UCSD-AML1 (cell line): ENCODE measurements at regions not wholly inside any gene's neighbourhood (a gene's known extent, or its start where the extent isn't known, plus 50 kb on each side); places are given as distances from the start of the nearest gene placed in this dataset.
"Not testable (repeated sequence)": the region's sequence is repeated elsewhere in the genome, so short reads cannot be mapped to it uniquely, and the experiment has no call there.

Experiments used
- DNase-seq: peaks from one replicate; lab custom pipeline; 2025; ENCODE audit not compliant: unreplicated experiment; lab: John Stamatoyannopoulos, UW

- DNase-seq: no peak
Observed at GRCh38 chr3:68676136-68676535, 256.2 kb downstream of the TAFA4 start.

- DNase-seq: no peak
Observed at GRCh38 chr3:68667346-68667745, 265.0 kb downstream of the TAFA4 start.

DNA sequence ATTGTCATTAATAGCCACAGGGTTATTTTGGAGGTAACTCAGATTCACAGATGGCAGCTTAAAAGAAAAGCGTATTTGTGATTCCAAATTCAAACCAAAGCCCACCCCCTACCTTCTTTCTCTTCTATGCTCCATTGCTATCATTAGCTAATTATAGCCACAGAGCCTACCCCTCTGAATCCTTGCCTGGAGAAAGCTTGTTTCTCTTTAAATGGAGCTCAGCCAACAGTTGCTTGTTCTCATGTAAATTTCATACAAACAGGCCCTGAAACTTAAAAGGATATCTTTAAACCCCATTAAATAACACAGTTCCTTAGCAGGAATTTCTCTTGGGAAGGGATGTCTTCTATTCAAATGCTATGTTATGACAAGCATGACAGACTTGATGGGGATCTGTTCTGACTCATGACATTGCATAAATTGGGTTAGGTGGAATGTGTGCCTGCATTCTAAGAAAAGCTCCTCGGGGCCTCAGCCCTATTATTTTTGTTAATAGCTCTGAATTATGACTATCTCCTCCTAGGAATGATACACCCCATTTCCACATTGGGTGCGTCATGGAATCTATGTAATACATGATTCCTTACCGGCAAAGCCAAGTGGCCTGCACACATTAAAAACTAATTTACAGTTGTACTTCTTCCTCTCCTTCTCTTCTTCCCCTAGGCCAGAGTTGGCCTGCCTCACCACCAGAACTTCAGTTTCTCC lies 265.8 kb downstream of the TAFA4 start:
- no peak for DNase-seq

DNA sequence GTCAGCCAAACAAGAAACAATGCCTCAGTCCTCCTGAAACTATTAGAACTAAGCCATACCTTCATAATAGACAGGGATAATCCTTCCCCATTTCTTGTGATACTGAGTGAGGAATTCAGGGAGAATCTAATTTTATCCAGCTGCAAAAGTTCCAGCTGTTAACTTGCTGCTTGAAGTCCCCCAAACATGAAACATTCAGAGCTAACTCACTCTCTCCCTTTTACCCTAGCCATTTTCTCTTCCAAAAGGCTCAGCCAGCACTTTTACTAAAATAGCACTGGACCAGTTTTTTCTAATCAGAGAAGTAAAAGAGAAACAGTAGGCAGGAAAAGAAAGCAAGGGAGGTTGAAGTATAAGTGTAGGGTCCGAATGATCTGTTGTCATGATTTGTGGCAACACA lies 268.1 kb downstream of the TAFA4 start:
- no peak for DNase-seq

DNA sequence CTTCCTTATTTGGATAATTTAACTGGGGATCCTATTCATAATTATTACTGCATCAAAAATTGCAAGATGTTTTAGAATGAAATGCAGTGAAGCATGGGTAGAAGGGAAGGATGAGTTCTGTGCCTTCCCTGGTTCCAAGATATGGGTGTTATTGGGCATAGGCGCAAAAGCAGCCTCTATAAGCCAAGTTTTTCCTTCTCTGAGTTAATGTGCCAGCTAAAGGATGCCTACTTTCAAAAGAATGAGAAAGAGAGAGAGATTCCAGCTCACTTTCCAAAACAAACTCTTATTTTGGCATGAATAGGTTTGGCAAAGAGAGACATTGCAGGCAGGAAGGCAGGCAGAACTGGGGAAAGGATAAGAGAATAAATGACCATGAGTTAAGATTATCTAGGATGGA lies 270.2 kb downstream of the TAFA4 start:
- no peak for DNase-seq

GRCh38 chr3:68650657-68651056 lies 281.7 kb downstream of the TAFA4 start:
- DNase-seq: not testable (repeated sequence)

DNA sequence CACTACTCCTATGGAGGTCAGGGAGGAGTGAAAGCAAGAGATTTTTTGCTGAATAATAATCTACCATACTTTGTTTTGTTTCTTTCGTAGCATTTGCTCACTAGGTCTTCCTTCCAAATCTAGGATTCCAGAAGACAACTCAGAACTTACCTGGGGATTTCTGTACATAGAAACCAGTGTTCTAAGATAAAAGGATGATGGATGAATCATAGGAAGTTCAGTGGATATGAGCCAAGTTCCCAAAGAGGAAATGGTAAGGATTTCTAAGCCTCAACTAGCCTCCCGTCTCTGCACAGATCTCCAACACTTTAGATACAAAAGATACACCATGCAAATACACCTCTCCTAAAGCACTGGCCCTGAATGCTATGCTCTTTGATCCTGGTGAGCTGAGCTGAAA lies 283.9 kb downstream of the TAFA4 start:
- DNase-seq: no peak

GRCh38 chr3:68631850-68632545 lies 300.3 kb downstream of the TAFA4 start:
- no peak for DNase-seq

- no peak for DNase-seq
Observed at GRCh38 chr3:68620211-68620610, 312.1 kb downstream of the TAFA4 start.

GRCh38 chr3:68614087-68614486 lies 318.3 kb downstream of the TAFA4 start:
- no peak for DNase-seq

- DNase-seq: no peak
Observed at GRCh38 chr3:68571321-68571720, 361.0 kb downstream of the TAFA4 start.

DNA sequence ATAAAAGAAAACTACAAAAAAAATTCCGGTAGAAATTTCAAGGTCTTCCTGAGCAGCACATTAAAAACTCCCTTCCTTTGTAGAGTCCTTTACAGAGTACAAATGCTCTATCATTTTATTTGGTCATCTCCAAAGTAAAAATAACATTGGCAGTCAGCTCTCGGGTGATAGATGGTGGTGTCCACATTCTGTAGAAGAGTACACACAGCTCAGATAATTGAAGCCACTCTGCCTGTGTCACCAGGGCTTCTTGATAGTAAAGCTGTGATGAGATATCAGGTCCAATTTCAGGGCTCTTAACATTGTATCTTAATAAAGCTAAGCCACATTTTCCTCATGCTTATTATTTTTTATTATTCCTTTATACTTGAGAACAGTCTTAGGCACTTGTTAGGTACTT lies 371.6 kb downstream of the TAFA4 start:
- DNase-seq: no peak

DNA sequence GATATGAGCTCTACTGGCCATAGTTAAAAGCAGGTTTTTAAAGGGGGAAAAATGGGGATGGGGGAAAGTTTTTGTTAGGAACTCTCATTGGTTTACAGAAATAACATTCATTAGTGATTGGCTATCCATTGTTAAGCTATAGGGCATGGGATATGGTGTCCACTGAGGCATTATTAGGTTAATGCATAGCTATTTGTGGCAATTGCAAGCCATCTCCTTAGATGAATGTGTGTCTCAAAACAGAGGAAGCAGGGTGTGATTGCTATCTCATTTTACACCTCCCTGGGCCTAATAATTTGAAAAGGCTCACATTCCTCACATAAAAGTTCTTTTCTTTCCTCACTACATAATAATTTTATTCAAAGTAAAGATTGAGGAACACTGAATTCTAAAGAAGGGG lies 396.6 kb downstream of the TAFA4 start:
- no peak for DNase-seq

DNA sequence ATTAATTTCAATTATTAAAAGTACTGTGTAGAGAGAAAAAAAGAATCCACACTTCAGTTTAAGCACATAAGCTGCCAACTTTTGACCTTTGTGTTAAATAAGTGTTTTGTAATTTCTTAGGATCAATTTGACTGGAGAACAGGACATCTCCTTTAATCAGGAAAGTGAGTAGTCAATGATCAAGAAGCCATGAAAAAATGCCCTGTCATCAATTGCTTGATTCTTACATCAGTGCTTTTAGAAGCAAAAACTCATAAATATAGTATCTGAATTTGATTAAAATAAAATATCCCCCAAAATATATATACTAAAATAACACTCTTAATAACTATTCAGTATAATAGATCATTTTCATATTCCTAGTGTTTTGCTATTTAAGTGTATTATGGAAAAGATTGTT lies 409.0 kb downstream of the TAFA4 start:
- DNase-seq: no peak

GRCh38 chr3:68515237-68515636 lies 417.1 kb downstream of the TAFA4 start:
- DNase-seq: no peak

GRCh38 chr3:68504201-68504600 lies 428.1 kb downstream of the TAFA4 start:
- DNase-seq: no peak

GRCh38 chr3:68485845-68486244 lies 446.5 kb downstream of the TAFA4 start:
- DNase-seq: not testable (repeated sequence)

DNA sequence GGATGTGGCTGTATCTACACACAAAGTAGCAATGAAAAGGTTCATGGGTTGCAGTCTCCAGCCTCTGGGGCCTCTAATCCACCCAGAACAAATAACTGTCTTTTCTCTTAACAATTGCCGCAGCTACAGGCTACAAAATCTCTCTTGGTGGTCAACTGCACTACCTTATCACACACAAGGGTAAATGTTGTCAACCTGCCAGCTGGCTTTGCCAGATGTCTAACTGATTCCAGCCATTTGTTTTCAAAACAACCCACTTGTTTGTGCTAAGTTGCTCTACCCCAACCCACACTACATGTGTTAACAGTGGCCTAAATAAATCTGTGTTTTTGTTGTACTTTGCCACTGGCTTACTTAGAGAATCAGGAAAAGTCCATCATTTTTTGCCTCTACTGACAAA lies 447.3 kb downstream of the TAFA4 start:
- DNase-seq: no peak

DNA sequence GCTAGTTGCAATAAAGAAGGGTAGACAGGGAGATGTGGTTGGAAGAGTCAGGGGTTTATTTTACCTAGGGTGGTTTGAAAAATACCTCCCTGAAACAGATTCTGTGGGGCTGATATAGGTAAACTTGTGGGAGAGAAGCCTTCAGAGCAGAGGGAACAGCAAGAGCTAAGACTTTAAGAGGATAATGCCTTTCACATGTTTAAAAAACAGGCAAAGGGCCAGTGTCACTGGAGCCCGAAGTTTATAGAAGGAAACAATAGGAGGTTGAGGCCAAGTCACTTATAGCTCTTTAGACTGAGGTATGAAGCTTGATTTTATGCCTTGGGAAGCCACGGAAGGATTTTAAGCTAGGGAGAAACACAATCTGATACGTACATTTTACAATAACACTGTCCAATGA lies 448.7 kb downstream of the TAFA4 start:
- no peak for DNase-seq

- DNase-seq: no peak
Observed at GRCh38 chr3:68483041-68483440, 449.3 kb downstream of the TAFA4 start.

DNA sequence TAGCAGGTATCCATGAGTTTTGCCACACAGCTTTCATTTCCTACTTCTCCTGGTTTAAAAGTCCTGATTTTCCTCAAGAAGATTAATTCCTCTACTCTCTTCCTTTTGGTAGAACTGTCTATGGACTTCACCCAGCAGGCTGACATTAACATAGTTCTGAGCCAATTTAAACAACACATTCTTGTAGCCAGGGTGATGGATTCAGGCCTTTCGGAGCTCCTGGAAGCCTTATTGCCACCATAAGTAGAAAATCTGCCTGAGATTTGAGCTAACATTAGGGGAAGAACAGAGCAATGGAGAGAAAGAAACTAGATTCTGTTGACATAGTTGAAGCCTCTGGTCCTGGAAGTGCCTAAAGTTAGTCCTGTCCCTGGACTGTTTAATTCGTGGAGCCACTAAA lies 449.8 kb downstream of the TAFA4 start:
- no peak for DNase-seq

- no peak for DNase-seq
Observed at GRCh38 chr3:68479779-68480178, 452.6 kb downstream of the TAFA4 start.
